Endothelial cell of umbilical vein (primary cell): ENCODE measurements at regions not wholly inside any gene's neighbourhood (a gene's known extent, or its start where the extent isn't known, plus 50 kb on each side); places are given as distances from the start of the nearest gene placed in this dataset.

Source experiments
- EZH2 ChIP-seq: IDR thresholded peaks from 2 replicates; pipeline ENCODE4 v1.6.1; 2012; ENCODE audit warnings: borderline replicate concordance, low read depth, mild to moderate bottlenecking, moderate library complexity, low read length, inconsistent platforms; ENCODE audit not compliant: severe bottlenecking
- POLR2A ChIP-seq: IDR thresholded peaks from 2 replicates; pipeline ENCODE4 v1.6.1; 2012; ENCODE audit warnings: low read depth, mild to moderate bottlenecking, control low read depth, low read length
- POLR2AphosphoS5 ChIP-seq: IDR thresholded peaks from 2 replicates; pipeline ENCODE4 v1.6.1; 2012; ENCODE audit warnings: low read depth, mild to moderate bottlenecking, control low read depth, low read length, moderate library complexity; ENCODE audit not compliant: insufficient read depth
- TF ChIP-seq, protein P1 (sequence below), 2 donors: IDR thresholded peaks; 1 replicate in 1 of 2; 2 replicates in 1 of 2; pipeline ENCODE4 v1.5.1; 2011; ENCODE audit warnings: low read length in 2 of 2, mild to moderate bottlenecking in 2 of 2, moderate library complexity in 2 of 2, control low read depth in 1 of 2, inconsistent platforms in 1 of 2, low read depth in 1 of 2; ENCODE audit not compliant: insufficient read depth in 1 of 2; ENCODE audit errors: extremely low read depth in 1 of 2

DNA sequence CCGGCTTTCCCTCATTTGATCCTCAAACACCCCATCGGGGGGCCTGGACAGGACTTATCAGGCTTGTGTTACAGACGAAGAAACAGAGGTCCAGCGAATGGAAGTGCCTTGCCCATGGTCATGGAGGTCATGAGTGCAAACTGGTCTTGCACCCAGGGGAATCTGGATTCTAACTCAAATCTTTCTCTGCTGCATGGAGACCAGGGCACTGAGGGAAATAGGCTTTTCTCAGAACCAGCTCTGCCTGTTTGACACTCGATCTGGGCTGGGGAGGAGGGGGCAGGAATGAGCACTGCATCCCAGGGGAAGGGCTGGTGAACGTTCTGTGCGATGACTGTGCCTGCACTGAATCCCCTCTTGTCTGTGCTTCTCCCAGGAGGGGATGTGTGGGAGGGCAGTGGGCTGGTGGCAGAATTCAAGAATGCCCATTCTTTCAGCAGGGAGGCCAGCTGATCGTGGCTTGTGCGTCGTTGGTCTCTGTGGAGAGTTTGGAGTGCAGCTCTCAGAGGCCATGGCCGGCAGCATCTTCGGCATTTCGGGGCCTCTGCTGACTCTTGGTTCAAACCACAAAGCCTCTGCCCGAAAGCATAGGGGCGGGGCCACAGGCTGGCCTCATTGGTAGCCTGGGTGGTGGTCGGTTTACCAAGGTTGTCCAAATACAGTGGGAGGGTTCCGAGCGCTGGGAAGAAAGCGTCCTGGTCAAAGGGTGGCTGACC lies 171.6 kb downstream of the DDX1 start:
- TF ChIP-seq, protein P1, sequence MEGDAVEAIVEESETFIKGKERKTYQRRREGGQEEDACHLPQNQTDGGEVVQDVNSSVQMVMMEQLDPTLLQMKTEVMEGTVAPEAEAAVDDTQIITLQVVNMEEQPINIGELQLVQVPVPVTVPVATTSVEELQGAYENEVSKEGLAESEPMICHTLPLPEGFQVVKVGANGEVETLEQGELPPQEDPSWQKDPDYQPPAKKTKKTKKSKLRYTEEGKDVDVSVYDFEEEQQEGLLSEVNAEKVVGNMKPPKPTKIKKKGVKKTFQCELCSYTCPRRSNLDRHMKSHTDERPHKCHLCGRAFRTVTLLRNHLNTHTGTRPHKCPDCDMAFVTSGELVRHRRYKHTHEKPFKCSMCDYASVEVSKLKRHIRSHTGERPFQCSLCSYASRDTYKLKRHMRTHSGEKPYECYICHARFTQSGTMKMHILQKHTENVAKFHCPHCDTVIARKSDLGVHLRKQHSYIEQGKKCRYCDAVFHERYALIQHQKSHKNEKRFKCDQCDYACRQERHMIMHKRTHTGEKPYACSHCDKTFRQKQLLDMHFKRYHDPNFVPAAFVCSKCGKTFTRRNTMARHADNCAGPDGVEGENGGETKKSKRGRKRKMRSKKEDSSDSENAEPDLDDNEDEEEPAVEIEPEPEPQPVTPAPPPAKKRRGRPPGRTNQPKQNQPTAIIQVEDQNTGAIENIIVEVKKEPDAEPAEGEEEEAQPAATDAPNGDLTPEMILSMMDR (IDR thresholded peaks at IDR 0.05; ENCODE audit: extremely low read depth in 1 of 2, insufficient read depth in 1 of 2, low read depth in 1 of 2, low read length in 2 of 2), result no peak
- no peak for TF ChIP-seq POLR2A
- TF ChIP-seq EZH2, result no peak
- TF ChIP-seq POLR2AphosphoS5, result no peak
